ENCODE measurements at regions not wholly inside any gene's neighbourhood (a gene's known extent, or its start where the extent isn't known, plus 50 kb on each side); places are given as distances from the start of the nearest gene placed in this dataset.

DNA sequence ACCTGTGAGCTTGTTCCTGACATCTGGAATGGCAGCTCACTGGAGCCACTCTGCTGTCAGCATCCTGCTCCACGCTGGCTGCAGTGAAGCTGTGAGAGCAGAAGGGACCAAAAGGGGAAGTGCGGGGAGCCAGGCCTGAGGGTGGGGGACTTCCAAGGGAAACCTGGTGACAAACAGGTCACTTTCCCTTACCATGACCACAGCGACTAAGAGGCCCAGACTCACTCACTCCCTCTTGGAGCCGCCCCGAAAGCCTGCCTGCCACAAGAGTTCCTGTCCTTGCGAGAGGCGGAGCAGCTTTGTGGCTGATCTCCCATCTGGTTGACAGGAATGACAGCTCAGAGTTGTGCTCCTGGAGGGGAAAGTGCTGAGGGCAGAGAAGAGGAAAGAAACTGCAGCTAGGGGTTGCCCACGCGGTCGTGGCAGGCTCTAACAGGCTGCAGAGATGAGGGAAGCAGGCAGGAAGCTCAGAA is 183.8 kb upstream of the NTM start (continued):
- TF ChIP-seq BACH1 (IDR thresholded peaks at IDR 0.05; ENCODE audit: borderline replicate concordance) (no peak), CHD4 (IDR thresholded peaks at IDR 0.05) (no peak), PAX5 (IDR thresholded peaks at IDR 0.05; ENCODE audit: borderline replicate concordance, low read depth, low read length) (peak; percentile 85; the same call in 1 of the 2 replicates), ATF7 (IDR thresholded peaks at IDR 0.05; ENCODE audit: low read depth) (peak; percentile 28; the same call in 1 of the 2 replicates), YY1 (IDR thresholded peaks at IDR 0.05; ENCODE audit: low read depth, low read length) (peak; percentile 15; the same call in 1 of the 2 replicates), ZBED1 (IDR thresholded peaks at IDR 0.05; ENCODE audit: borderline replicate concordance) (peak; percentile 54; the same call in 1 of the 2 replicates), CBFB (IDR thresholded peaks at IDR 0.05; ENCODE audit: low read depth) (peak; percentile 67; the same call in 1 of the 2 replicates), KLF5 (IDR thresholded peaks at IDR 0.05; ENCODE audit: partially characterized antibody) (no peak), HDGF (IDR thresholded peaks at IDR 0.05) (no peak), POLR2AphosphoS5 (IDR thresholded peaks at IDR 0.05; ENCODE audit: low read length) (peak; percentile 83), GATAD2B (conservative IDR thresholded peaks at IDR 0.05; ENCODE audit: low read depth) (0 out of 2 replicates have a peak, but pooled peaks have one; percentile 51), RELA (IDR thresholded peaks at IDR 0.05; ENCODE audit: borderline replicate concordance, partially characterized antibody) (peak; percentile 99), ETV6 (conservative IDR thresholded peaks at IDR 0.05 in 1 of 2, IDR thresholded peaks at IDR 0.05 in 1 of 2; ENCODE audit: borderline replicate concordance in 1 of 2, low read depth in 1 of 2) (peak in 1 of 2 experiments; percentile 45; a peak in 1 of 4 replicates), BCL11A (IDR thresholded peaks at IDR 0.05; ENCODE audit: low read depth, low read length) (peak; percentile 79), KDM1A (IDR thresholded peaks at IDR 0.05; ENCODE audit: borderline replicate concordance) (no peak), BRCA1 (IDR thresholded peaks at IDR 0.05; ENCODE audit: low read depth, low read length) (no peak), CEBPB (IDR thresholded peaks at IDR 0.05; ENCODE audit: borderline replicate concordance in 1 of 2, low read depth in 2 of 2, low read length in 2 of 2) (no peak), NFYA (IDR thresholded peaks at IDR 0.05; ENCODE audit: borderline replicate concordance, low read depth, low read length) (no peak), RFX5 (IDR thresholded peaks at IDR 0.05; ENCODE audit: low read depth, low read length) (no peak), JUNB (IDR thresholded peaks at IDR 0.05) (peak; percentile 20; the same call in 1 of the 2 replicates), SUZ12 (IDR thresholded peaks at IDR 0.05; ENCODE audit: unreplicated experiment) (no peak), RCOR1 (conservative IDR thresholded peaks at IDR 0.05; ENCODE audit: low read depth, low read length) (no peak), ZNF207 (IDR thresholded peaks at IDR 0.05; ENCODE audit: borderline replicate concordance) (no peak), HDAC2 (IDR thresholded peaks at IDR 0.05) (no peak), ZNF384 (IDR thresholded peaks at IDR 0.05; ENCODE audit: borderline replicate concordance, low read depth, low read length) (no peak), GABPA (IDR thresholded peaks at IDR 0.05; ENCODE audit: low read depth) (no peak), FOXK2 (IDR thresholded peaks at IDR 0.05) (no peak)
- TF ChIP-seq, protein P1, sequence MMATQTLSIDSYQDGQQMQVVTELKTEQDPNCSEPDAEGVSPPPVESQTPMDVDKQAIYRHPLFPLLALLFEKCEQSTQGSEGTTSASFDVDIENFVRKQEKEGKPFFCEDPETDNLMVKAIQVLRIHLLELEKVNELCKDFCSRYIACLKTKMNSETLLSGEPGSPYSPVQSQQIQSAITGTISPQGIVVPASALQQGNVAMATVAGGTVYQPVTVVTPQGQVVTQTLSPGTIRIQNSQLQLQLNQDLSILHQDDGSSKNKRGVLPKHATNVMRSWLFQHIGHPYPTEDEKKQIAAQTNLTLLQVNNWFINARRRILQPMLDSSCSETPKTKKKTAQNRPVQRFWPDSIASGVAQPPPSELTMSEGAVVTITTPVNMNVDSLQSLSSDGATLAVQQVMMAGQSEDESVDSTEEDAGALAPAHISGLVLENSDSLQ (IDR thresholded peaks at IDR 0.05) = peak; percentile 74
- TF ChIP-seq, protein P2, sequence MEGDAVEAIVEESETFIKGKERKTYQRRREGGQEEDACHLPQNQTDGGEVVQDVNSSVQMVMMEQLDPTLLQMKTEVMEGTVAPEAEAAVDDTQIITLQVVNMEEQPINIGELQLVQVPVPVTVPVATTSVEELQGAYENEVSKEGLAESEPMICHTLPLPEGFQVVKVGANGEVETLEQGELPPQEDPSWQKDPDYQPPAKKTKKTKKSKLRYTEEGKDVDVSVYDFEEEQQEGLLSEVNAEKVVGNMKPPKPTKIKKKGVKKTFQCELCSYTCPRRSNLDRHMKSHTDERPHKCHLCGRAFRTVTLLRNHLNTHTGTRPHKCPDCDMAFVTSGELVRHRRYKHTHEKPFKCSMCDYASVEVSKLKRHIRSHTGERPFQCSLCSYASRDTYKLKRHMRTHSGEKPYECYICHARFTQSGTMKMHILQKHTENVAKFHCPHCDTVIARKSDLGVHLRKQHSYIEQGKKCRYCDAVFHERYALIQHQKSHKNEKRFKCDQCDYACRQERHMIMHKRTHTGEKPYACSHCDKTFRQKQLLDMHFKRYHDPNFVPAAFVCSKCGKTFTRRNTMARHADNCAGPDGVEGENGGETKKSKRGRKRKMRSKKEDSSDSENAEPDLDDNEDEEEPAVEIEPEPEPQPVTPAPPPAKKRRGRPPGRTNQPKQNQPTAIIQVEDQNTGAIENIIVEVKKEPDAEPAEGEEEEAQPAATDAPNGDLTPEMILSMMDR (IDR thresholded peaks at IDR 0.05 in 2 of 3, conservative IDR thresholded peaks at IDR 0.05 in 1 of 3; ENCODE audit: control insufficient read depth in 2 of 3, extremely low read depth in 1 of 3, insufficient read depth in 1 of 3, low read depth in 3 of 3, low read length in 3 of 3) = no peak

All from GM12878 (cell line).